RWPE1 (cell line): ENCODE measurements at regions not wholly inside any gene's neighbourhood (a gene's known extent, or its start where the extent isn't known, plus 50 kb on each side); places are given as distances from the start of the nearest gene placed in this dataset.
A peak's percentile ranks its signal among the peaks of the same experiment; 100 is the strongest.
"Not testable (repeated sequence)": the region's sequence is repeated elsewhere in the genome, so short reads cannot be mapped to it uniquely, and the experiment has no call there.

Experiments used
- CTCF ChIA-PET: fragments of 350-600 bp; sonication (Branson Sonifier 250); formaldehyde crosslinking; extraction: SDS; loops from one replicate; lab custom pipeline; 2021; lab: Yijun Ruan, JAX
- POLR2A ChIA-PET: fragments of 400-600 bp; formaldehyde crosslinking; extraction: SDS; loops from one replicate; lab custom pipeline; 2020; ENCODE audit warnings: antibody characterized with exemption; ENCODE audit not compliant: low non-redundant PET; lab: Yijun Ruan, JAX
- DNase-seq: peaks from one replicate; pipeline ENCODE4 v3.0.0; 2012; ENCODE audit warnings: low spot score
- H3K27ac ChIP-seq: fragments of 450-650 bp; 2 replicates; pipeline ENCODE4 v1.5.1; 2017
- TF ChIP-seq, protein P1 (sequence below): fragments of 450-650 bp; conservative IDR thresholded peaks from 2 replicates; pipeline ENCODE4 v1.5.1; 2017; ENCODE audit warnings: low read depth, mild to moderate bottlenecking

DNA sequence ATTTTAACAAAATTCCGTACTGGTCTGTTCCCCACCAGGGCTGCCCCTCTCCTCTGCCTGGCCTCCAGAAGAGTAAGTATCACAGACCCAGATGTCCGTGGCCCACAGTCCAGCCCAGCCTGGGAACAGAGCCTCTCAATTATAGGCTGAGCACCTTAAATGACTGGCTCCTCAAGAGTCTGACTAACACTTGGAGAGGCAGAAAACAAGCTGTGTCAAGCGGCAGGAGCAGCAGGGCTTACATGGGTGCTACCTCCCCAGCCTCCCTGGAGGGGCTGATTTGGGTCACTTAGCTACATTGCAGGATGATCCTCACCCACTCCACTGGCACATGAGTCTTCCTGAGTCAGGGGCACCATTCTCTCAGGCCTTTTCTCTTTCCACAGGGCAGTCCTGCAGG, 209.7 kb downstream of the COPRS start:
- TF ChIP-seq, protein P1, sequence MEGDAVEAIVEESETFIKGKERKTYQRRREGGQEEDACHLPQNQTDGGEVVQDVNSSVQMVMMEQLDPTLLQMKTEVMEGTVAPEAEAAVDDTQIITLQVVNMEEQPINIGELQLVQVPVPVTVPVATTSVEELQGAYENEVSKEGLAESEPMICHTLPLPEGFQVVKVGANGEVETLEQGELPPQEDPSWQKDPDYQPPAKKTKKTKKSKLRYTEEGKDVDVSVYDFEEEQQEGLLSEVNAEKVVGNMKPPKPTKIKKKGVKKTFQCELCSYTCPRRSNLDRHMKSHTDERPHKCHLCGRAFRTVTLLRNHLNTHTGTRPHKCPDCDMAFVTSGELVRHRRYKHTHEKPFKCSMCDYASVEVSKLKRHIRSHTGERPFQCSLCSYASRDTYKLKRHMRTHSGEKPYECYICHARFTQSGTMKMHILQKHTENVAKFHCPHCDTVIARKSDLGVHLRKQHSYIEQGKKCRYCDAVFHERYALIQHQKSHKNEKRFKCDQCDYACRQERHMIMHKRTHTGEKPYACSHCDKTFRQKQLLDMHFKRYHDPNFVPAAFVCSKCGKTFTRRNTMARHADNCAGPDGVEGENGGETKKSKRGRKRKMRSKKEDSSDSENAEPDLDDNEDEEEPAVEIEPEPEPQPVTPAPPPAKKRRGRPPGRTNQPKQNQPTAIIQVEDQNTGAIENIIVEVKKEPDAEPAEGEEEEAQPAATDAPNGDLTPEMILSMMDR, result no peak
- no peak for DNase-seq
- CTCF ChIA-PET, result interaction anchor here (1.0 kb wide), 1 partner anchor 193 kb away, joined by 3 read pairs; no protein-coding TSS in a partner anchor
- POLR2A ChIA-PET, result no interaction called here
- no peak overlapping the region for H3K27ac ChIP-seq

DNA sequence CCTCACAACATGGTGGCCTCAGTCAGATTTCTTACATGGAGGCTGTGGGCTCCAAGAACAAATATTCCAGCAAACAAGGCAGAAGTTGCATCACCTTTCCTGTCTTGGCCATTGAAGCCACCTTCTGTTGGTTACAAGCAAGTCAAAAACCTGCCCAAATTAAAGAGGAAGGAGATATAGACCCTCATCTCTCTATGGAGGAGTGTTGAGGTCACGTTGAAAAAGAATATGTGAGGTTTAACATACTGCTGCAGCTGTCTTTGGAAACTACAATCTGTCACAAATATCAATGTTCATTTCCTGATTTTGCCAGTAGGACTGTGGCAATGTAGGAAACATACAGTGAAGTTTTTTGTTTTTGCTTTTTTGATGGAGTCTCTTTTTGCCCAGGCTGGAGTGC, 211.4 kb downstream of the COPRS start:
- ChIA-PET CTCF (no interaction called here), POLR2A (no interaction called here)
- TF ChIP-seq, protein P1, result no peak
- H3K27ac ChIP-seq, result no peak overlapping the region
- no peak for DNase-seq

DNA sequence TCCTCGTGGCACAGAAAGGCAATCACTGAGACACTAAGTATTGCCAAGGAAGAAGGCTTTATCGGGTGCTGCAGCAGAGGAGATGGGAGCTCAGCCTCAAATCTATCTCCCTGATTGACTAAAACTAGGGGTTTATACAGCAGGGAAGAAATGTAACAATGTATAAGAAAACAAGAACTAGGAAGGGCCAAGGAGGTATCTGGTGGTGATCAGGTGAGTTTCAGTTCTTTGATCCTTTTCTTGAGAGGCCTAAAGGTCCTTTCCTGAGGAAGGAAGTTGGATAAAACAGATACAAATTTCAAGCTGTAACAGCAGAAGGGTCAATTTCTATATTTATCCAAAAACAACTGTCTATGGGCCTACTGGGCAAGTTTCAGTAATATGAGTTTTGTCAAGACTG, 212.4 kb downstream of the COPRS start:
- CTCF ChIA-PET, result interaction anchor here (1.0 to 1.1 kb wide), 3 partner anchors 16 to 37 kb away, joined by 3 read pairs; no protein-coding TSS in a partner anchor
- POLR2A ChIA-PET, result no interaction called here
- DNase-seq, result no peak
- no peak overlapping the region for H3K27ac ChIP-seq
- TF ChIP-seq, protein P1, result no peak

- ChIA-PET POLR2A (no interaction called here), CTCF (no interaction called here)
- no peak for DNase-seq
- TF ChIP-seq, protein P1, result no peak
- H3K27ac ChIP-seq, result no peak overlapping the region
These were observed 213.7 kb downstream of the COPRS start for GRCh38 chr17:31645351-31645750.

DNA sequence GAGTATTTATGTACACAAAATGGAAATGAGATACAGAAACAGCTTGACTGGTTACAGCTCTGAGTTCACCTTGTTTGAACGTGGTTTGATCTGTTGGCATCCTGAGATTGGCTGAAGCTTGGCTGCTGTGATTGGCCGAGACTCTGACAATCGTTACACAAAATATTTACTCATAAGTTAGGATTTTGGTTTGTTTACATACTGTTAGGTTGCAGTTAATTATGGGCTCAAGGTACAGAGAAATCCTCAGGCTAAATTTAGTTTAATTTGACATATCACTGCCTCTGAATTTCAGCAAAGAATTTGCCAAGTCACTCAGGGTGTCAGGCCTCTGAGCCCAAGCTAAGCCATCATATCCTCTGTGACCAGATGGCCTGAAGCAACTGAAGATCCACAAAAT, 227.3 kb downstream of the COPRS start:
- POLR2A ChIA-PET, result no interaction called here
- no peak for DNase-seq
- H3K27ac ChIP-seq, result no peak overlapping the region
- CTCF ChIA-PET, result no interaction called here
- TF ChIP-seq, protein P1, result no peak

GRCh38 chr17:31630866-31631265, 228.2 kb downstream of the COPRS start:
- H3K27ac ChIP-seq, result peak overlapping the region; percentile 66
- DNase-seq, POLR2A ChIA-PET: not testable (repeated sequence)
- CTCF ChIA-PET, result interaction anchor here (0.8 kb wide), 1 partner anchor 16 kb away, joined by 3 read pairs; no protein-coding TSS in a partner anchor

DNA sequence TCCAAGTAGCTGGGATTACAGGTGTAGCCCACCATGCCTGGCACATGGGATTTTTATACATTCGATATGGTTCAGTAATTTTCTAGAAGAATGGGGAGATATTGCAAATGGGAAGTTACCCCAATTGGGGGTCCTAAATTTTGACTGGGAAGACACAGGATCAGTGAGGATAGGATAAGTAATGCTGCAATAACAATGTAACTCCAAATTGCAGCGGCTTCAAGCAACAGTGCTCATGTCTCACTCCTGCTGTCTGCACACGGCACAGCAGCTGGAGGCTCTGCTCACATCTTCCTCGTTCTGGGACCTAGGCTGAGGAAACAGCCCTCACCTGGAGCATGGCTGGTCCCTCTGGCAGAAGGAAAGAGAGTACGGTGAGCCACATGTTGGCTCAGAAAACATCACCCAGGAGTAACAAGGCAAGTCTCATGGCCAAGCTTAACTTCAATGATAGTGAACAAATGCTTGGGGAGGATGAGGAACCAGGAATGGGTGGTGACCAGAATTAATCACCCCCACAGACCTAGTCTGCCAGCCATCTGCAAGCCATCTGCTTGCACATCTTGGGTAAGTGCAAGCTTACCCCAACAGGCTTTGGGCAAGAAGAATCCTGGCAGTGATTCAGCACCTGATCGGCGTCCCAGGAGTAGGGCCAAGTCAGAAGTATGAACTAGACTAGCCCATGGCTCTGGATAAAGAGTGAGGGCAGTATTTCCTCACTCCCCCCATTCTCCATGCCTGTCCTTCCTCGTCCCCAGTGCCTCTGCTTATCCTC, 229.2 kb downstream of the COPRS start:
- ChIA-PET POLR2A (no interaction called here), CTCF (interaction anchor here (0.8 kb wide), 1 partner anchor 17 kb away, joined by 3 read pairs; no protein-coding TSS in a partner anchor)
- H3K27ac ChIP-seq, result peak overlapping the region; percentile 66
- TF ChIP-seq, protein P1, result no peak
- no peak for DNase-seq
